Tibial artery (tissue), 4 donors: ENCODE measurements at regions not wholly inside any gene's neighbourhood (a gene's known extent, or its start where the extent isn't known, plus 50 kb on each side); places are given as distances from the start of the nearest gene placed in this dataset.
A peak's percentile ranks its signal among the peaks of the same experiment; 100 is the strongest.

Source experiments
- DNase-seq, 2 donors: peaks; one replicate each; pipeline ENCODE4 v3.0.0-alpha.2; 2019
- H3K27ac ChIP-seq, 2 donors: fragments of 200-600 bp; sonication (generic) in 1 of 2; 1 replicate in 1 of 2; 2 replicates in 1 of 2; pipeline ENCODE4 v1.5.1; 2018 to 2019; ENCODE audit warnings: mild to moderate bottlenecking in 1 of 2
- H3K27me3 ChIP-seq, 2 donors: fragments of 200-600 bp; sonication (generic) in 1 of 2; one replicate each; pipeline versions ENCODE4 v1.5.1 to v1.6.0; 2016 to 2019
- H3K36me3 ChIP-seq, 3 donors: fragments of 200-600 bp; sonication (generic) in 2 of 3; one replicate each; pipeline ENCODE4 v1.5.1; 2016 to 2019; ENCODE audit warnings: mild to moderate bottlenecking in 2 of 3
- H3K4me1 ChIP-seq, 4 donors: fragments of 200-600 bp; sonication (generic) in 2 of 4; 1 replicate in 3 of 4; 2 replicates in 1 of 4; pipeline ENCODE4 v1.5.1; 2016 to 2019
- H3K4me3 ChIP-seq, 2 donors: fragments of 200-600 bp; sonication (generic) in 1 of 2; 1 replicate in 1 of 2; 2 replicates in 1 of 2; pipeline ENCODE4 v1.5.1; 2018 to 2019; ENCODE audit warnings: mild to moderate bottlenecking in 2 of 2
- H3K9me3 ChIP-seq, 3 donors: fragments of 200-600 bp; sonication (generic) in 1 of 3; one replicate each; pipeline ENCODE4 v1.5.1; 2016 to 2019
- CTCF ChIP-seq, 2 experiments: fragments of 200-600 bp in 1 of 2; fragments of 450-650 bp in 1 of 2; IDR thresholded peaks; one replicate each; pipeline ENCODE4 v1.5.1; 2017 to 2019; ENCODE audit warnings: antibody characterized with exemption in 2 of 2, mild to moderate bottlenecking in 1 of 2, moderate library complexity in 1 of 2
- intact Hi-C: fragments of 100-400 bp; cut with DNase I; formaldehyde crosslinking; loops from one replicate; pipeline ENCODE4 v1.15.0; 2023; ENCODE audit warnings: low total_unique reads

GRCh38 chr4:155473420-155474095, 96.8 kb upstream of the MAP9 start:
- H3K27me3 ChIP-seq = no peaks in the 10 kb centered on the region
- DNase-seq = no peak
- H3K4me1 ChIP-seq = peaks cover 0 to 61% (median 15%) of the 10 kb centered on the region in 4 donors
- intact Hi-C loops = no loop called here
- no peak overlapping the region for H3K4me3 ChIP-seq
- no peak for TF ChIP-seq CTCF (IDR thresholded peaks at IDR 0.05)
- no peaks in the 10 kb centered on the region for H3K36me3 ChIP-seq
- H3K9me3 ChIP-seq = no peaks in the 10 kb centered on the region
- H3K27ac ChIP-seq = peak overlapping the region in 1 of 2 donors; percentile 12

- DNase-seq = no peak
- no peak for TF ChIP-seq CTCF (IDR thresholded peaks at IDR 0.05)
- no peaks in the 10 kb centered on the region for H3K9me3 ChIP-seq
- intact Hi-C loops = no loop called here
- peak overlapping the region in 1 of 2 donors; percentile 45 for H3K27ac ChIP-seq
- no peak overlapping the region for H3K4me3 ChIP-seq
- H3K4me1 ChIP-seq = peaks cover 0 to 59% (median 18%) of the 10 kb centered on the region in 4 donors
- H3K27me3 ChIP-seq = no peaks in the 10 kb centered on the region
- no peaks in the 10 kb centered on the region for H3K36me3 ChIP-seq
Measured at GRCh38 chr4:155468282-155468681, 91.5 kb upstream of the MAP9 start.

GRCh38 chr4:155450676-155451075, 73.9 kb upstream of the MAP9 start:
- H3K27me3 ChIP-seq = no peaks in the 10 kb centered on the region
- peaks cover 0 to 9% (median 7%) of the 10 kb centered on the region in 4 donors for H3K4me1 ChIP-seq
- no peaks in the 10 kb centered on the region for H3K9me3 ChIP-seq
- H3K36me3 ChIP-seq = no peaks in the 10 kb centered on the region
- no peak for TF ChIP-seq CTCF (IDR thresholded peaks at IDR 0.05)
- H3K27ac ChIP-seq = no peak overlapping the region
- no peak overlapping the region for H3K4me3 ChIP-seq
- no peak for DNase-seq
- intact Hi-C loops = no loop called here

- H3K27me3 ChIP-seq = no peaks in the 10 kb centered on the region
- DNase-seq = no peak
- TF ChIP-seq CTCF (IDR thresholded peaks at IDR 0.05) = no peak
- no peak overlapping the region for H3K27ac ChIP-seq
- no peaks in the 10 kb centered on the region for H3K9me3 ChIP-seq
- no peak overlapping the region for H3K4me3 ChIP-seq
- H3K4me1 ChIP-seq = peaks cover 0 to 20% (median 7%) of the 10 kb centered on the region in 4 donors
- H3K36me3 ChIP-seq = no peaks in the 10 kb centered on the region
- intact Hi-C loops = no loop called here
Measured at GRCh38 chr4:155445306-155445705, 68.5 kb upstream of the MAP9 start.

GRCh38 chr4:155444721-155445120, 68.0 kb upstream of the MAP9 start:
- Histone ChIP-seq H3K27ac (no peak overlapping the region), H3K4me3 (no peak overlapping the region), H3K27me3 (no peaks in the 10 kb centered on the region), H3K9me3 (no peaks in the 10 kb centered on the region), H3K36me3 (no peaks in the 10 kb centered on the region), H3K4me1 (peaks cover 0 to 20% (median 7%) of the 10 kb centered on the region in 4 donors)
- DNase-seq = no peak
- intact Hi-C loops = loop anchor here (5.0 kb wide), 2 partner anchors 343 to 508 kb away; partner anchors contain the start of gene CTSO
- TF ChIP-seq CTCF (IDR thresholded peaks at IDR 0.05) = no peak
